ENCODE measurements at regions not wholly inside any gene's neighbourhood (a gene's known extent, or its start where the extent isn't known, plus 50 kb on each side); places are given as distances from the start of the nearest gene placed in this dataset.
"Not testable (repeated sequence)": the region's sequence is repeated elsewhere in the genome, so short reads cannot be mapped to it uniquely, and the experiment has no call there.

DNA sequence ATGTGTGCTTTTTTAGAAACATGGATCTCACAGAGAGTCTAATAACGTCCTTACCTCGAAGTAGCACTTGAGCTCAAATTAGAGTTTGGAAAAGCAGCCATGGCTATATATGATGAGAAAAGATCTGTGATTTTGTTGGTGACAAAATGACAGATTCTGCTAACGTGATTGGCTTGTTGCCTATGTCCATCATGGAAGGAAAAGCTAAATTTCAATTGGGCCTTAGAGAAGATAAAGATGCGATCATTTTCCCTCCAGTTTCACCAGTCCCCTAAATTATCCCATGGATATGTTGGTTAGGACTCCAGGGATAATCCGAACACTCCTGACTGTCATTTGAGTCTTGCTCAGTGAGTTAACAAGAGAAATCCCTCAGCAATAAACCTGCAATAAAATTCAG, 175.8 kb downstream of the C16orf95 start:
- Mint-ChIP-seq H3K27me3 (peaks cover 0 to 2% (median 0%) of the 10 kb centered on the region in 5 donors), H3K27ac (no peak overlapping the region), H3K4me3 (no peak overlapping the region), H3K9me3 (no peaks in the 10 kb centered on the region), H3K4me1 (no peaks in the 10 kb centered on the region), H3K36me3 (peaks cover 0 to 7% (median 5%) of the 10 kb centered on the region in 3 donors)
- ATAC-seq: no peak
- POLR2A ChIA-PET: no interaction called here
- DNase-seq: no peak

DNA sequence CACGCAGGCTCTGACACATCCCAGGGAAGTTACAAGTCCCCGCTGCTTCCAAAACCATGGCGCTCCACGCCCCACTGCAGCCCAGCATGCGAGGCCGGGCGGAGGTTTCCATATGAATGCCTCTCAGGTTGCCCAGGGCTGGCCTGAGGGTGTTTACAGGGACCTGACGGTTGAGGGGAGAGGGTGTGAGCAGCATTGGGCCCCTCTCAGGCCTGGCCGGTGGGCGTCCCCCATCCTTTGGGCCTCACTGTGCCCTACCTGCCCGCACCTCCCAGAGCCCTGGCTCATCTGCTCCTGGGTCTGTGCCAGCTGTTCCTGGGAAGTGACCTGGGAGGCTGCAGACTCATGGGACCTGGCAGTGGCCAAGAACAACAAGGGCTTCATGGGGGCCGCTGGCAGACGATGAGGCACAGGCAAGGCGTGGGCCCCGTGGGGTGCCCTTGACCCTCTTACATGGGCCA, 173.5 kb downstream of the C16orf95 start:
- Mint-ChIP-seq H3K36me3 (peaks cover 0 to 1% (median 0%) of the 10 kb centered on the region in 3 donors), H3K4me1 (no peaks in the 10 kb centered on the region), H3K27me3 (peaks cover 0 to 2% (median 0%) of the 10 kb centered on the region in 5 donors), H3K9me3 (peaks cover 0 to 8% (median 1%) of the 10 kb centered on the region in 9 donors), H3K27ac (no peak overlapping the region), H3K4me3 (no peak overlapping the region)
- ATAC-seq (no peak), DNase-seq (no peak)
- POLR2A ChIA-PET: no interaction called here

DNA sequence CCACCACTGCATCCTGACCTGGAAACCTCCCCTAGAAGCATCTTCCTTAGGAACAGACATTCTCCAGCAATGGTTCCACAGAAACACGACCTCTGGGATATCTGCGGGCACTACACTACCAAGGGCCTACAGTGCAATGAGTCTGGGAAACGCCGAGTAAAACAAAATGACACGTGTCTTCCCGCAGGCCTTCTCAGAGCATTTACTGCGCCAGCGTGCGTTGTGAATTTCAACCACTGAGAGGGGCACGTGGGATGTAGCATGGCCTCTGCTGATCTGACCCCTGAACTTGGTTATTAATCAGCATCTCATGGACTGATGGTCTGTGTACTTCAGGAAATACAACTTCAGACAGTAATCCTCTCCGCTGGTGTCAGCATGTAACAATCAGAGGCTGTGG, 173.0 kb downstream of the C16orf95 start:
- no peak for ATAC-seq
- Mint-ChIP-seq H3K27ac (no peak overlapping the region), H3K27me3 (peaks cover 0 to 2% (median 0%) of the 10 kb centered on the region in 5 donors), H3K4me3 (no peak overlapping the region), H3K36me3 (peaks cover 0 to 7% (median 0%) of the 10 kb centered on the region in 3 donors), H3K4me1 (no peaks in the 10 kb centered on the region), H3K9me3 (peaks cover 0 to 14% (median 5%) of the 10 kb centered on the region in 9 donors)
- no peak for DNase-seq
- POLR2A ChIA-PET: no interaction called here

DNA sequence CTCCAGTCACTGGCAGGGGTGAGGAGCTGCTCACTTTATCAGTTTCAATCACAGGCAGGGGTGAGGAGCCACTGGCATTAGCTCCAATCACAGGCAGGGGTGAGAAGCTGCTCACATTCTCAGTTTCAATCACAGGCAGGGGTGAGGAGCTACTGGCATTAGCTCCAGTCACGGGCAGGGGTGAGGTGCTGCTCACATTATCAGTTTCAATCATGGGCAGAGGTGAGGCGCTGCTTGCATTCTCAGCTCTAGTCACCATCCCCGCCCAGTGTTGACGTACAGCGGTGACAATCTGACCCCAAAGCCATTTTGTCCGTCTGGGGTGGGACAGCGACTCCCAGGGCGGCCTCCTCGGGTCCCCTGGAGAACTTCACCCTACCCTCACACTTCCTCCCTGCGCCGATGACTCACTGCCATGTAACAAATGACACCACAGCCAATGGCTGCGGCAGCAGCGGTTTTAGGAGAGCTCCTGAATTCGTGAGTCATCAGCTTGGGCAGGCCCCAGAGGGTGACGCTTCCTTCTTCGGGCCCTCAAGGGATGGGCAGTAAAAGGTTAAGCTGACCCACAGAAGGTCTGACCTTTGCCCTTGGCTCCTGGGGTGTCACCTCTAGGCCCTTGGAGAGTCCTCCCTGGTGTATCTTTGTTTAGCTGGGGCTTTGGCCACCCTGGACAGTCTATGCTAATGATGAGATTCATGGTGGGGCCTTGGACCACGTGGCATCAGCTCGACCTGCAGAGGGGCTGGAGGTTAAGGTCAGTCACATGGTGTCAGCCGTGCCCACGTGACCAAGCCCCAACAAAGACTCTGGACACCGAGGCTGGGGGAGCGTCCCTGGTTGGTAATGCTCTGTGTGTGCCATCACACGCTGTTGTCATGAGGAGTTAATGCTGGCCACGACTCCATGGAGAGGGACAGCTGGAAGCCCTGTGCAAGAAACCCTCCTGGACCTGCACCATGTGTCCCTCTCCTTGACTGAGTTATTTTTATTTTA, 171.7 kb downstream of the C16orf95 start:
- no peak for DNase-seq
- H3K27ac Mint-ChIP-seq: no peak overlapping the region
- peaks cover 0 to 7% (median 0%) of the 10 kb centered on the region in 3 donors for H3K36me3 Mint-ChIP-seq
- no peak for ATAC-seq
- H3K4me1 Mint-ChIP-seq: no peaks in the 10 kb centered on the region
- peaks cover 0 to 2% (median 0%) of the 10 kb centered on the region in 5 donors for H3K27me3 Mint-ChIP-seq
- H3K9me3 Mint-ChIP-seq: peaks cover 0 to 14% (median 8%) of the 10 kb centered on the region in 9 donors
- H3K4me3 Mint-ChIP-seq: no peak overlapping the region
- POLR2A ChIA-PET: no interaction called here

DNA sequence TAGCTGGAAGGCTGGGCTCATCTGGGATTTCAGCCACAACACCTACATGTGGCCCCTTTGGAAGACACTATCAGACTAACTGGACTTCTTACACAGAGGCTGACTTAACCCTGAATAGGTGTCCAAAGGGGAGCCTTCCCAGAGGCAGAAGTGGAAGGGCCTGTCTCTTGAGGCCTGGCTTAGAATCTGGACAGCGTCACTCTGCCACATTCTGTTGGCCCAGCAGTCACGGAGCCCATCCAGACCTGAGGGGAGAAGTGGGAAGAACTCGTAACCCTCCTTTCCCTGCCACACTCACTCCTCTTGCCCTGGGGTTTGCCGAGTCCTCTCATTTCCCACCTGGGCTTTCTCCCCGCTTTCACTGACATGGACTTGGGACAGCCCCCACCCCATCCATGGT, 170.5 kb downstream of the C16orf95 start:
- H3K4me3 Mint-ChIP-seq: no peak overlapping the region
- peaks cover 0 to 2% (median 0%) of the 10 kb centered on the region in 5 donors for H3K27me3 Mint-ChIP-seq
- no peaks in the 10 kb centered on the region for H3K4me1 Mint-ChIP-seq
- POLR2A ChIA-PET: no interaction called here
- H3K9me3 Mint-ChIP-seq: peaks cover 0 to 14% (median 10%) of the 10 kb centered on the region in 9 donors
- H3K27ac Mint-ChIP-seq: no peak overlapping the region
- ATAC-seq: no peak
- DNase-seq: no peak
- peaks cover 0 to 7% (median 0%) of the 10 kb centered on the region in 3 donors for H3K36me3 Mint-ChIP-seq

DNA sequence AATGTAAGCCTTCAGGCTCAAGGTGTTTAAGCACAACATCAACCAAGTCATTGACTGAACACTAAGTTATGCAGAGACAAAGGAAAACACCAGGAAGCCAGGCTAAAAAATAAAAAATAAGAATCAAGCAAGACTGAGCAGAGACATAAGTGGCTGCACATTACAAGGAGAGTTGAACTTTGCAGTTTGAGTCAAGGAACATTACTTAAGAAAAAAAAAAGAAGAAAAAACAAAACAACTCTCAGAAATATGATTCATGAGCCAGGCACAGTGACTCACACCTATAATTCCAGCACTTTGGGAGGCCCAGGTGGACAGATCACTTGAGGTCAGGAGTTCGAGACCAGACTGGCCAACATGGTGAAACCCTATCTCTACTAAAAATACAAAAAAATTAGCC, 168.1 kb downstream of the C16orf95 start:
- Mint-ChIP-seq H3K36me3 (peaks cover 0 to 7% (median 2%) of the 10 kb centered on the region in 3 donors), H3K27me3 (peaks cover 0 to 6% (median 0%) of the 10 kb centered on the region in 5 donors), H3K9me3 (peaks cover 0 to 21% (median 11%) of the 10 kb centered on the region in 9 donors), H3K4me1 (no peaks in the 10 kb centered on the region), H3K27ac (peak overlapping the region in 1 of 10 donors; percentile 71), H3K4me3 (no peak overlapping the region)
- no peak for DNase-seq
- POLR2A ChIA-PET: no interaction called here
- no peak for ATAC-seq

DNA sequence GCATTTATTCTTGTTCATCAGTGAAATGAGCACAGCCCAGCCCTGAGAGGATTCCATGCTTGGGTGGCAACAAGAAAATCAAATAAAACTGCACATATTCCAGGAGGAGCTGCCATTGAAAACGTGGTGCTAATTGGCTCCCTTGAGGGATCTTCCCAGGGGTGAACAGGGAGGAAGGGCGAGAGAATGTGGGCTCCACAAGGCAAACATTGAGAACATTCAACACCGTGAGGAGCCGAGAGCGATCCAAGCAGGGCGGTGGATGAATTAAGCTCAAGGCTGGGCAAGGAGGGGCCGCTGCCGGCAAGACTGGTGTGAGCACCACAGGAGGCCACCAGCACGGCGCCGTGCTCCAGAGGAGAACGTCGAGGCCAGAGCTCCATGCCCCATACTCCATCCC, 166.9 kb downstream of the C16orf95 start:
- Mint-ChIP-seq H3K9me3 (peaks cover 0 to 21% (median 11%) of the 10 kb centered on the region in 9 donors), H3K4me1 (no peaks in the 10 kb centered on the region), H3K36me3 (peaks cover 0 to 11% (median 6%) of the 10 kb centered on the region in 3 donors), H3K4me3 (no peak overlapping the region), H3K27me3 (peaks cover 0 to 9% (median 1%) of the 10 kb centered on the region in 5 donors), H3K27ac (no peak overlapping the region)
- POLR2A ChIA-PET: interaction anchor here (0.6 kb wide), 1 partner anchor 109 kb away, joined by 3 read pairs; no protein-coding TSS in a partner anchor
- DNase-seq (no peak), ATAC-seq (no peak)

DNA sequence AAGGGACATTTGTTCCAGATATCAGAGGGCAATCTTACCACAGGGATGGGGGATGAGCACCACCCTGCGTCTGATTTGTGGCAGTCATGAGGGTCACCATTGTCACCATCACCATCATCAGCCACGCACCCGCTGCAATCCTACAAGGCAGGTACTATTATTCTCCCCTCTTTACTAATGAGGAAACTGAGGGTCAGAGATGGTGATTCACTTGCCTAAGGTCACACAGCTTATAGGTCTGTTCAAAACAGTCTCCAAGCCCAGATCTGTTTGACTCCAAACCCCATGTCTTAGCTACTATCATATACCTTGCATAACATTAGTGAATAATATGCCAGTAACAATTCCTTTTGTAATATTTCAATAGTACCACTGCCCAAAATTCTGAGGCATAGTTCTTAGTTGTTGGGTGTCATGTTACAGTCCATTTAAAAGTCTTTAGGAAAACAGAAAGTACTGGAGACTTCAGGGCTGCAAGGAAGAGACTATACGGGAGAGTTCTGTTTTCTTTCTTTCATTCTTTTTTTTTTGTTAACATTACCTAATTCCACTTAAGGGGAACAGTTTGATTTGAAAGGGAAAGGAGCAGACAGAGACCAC, 166.4 kb downstream of the C16orf95 start:
- Mint-ChIP-seq H3K4me1 (no peaks in the 10 kb centered on the region), H3K36me3 (peaks cover 0 to 11% (median 6%) of the 10 kb centered on the region in 3 donors), H3K27ac (no peak overlapping the region), H3K4me3 (no peak overlapping the region), H3K9me3 (peaks cover 0 to 21% (median 11%) of the 10 kb centered on the region in 9 donors), H3K27me3 (peaks cover 0 to 11% (median 1%) of the 10 kb centered on the region in 5 donors)
- ATAC-seq: no peak
- no peak for DNase-seq
- POLR2A ChIA-PET: no interaction called here

DNA sequence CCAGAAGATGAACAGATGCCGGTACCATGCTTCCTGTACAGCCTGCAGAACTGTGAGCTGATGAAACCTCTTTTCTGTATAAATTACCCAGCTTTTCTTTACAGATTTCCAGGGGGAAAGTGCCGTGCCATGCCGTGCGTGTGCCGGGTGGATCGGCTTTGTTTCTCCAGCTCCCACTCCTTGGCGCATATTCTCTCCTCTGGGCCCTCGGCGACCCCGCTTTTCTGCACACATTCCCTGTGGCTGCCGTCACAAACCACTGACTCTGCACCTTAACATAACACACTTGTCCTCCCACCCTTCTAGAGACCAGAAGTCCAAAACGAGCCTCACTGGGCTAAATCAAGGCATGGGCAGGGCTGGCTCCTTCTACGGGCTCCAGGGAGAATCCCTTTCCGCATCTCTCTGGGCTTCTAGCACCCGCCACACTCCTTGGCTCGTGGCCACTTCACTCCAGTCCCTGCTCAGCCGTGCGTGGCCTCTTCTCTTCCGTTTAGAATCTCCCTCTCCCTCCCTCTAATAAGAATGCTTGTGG, 164.9 kb downstream of the C16orf95 start:
- peaks cover 0 to 21% (median 10%) of the 10 kb centered on the region in 9 donors for H3K9me3 Mint-ChIP-seq
- no peak overlapping the region for H3K27ac Mint-ChIP-seq
- peaks cover 0 to 12% (median 2%) of the 10 kb centered on the region in 5 donors for H3K27me3 Mint-ChIP-seq
- DNase-seq (no peak), ATAC-seq (no peak)
- POLR2A ChIA-PET: no interaction called here
- H3K4me3 Mint-ChIP-seq: no peak overlapping the region
- H3K4me1 Mint-ChIP-seq: no peaks in the 10 kb centered on the region
- peaks cover 0 to 11% (median 6%) of the 10 kb centered on the region in 3 donors for H3K36me3 Mint-ChIP-seq

DNA sequence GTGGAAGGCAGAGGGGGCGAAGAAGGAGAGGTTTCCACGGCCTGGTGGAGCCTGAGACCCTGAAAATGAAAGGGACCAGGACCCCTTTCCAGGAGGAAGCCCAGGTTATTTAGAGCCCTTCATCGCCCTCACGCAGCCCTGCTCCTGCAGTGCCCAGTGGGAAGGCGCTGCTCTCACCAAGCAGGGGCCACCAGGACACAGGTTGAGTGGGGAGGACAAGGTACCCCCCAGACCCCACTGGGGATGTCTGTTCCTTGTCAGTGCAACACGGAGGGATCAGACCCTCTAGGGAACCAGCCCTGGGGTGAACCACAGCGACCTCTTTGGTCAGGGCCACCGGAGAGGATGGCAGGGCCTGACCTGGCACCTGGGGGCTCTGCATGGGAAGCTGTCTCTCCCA, 163.9 kb downstream of the C16orf95 start:
- Mint-ChIP-seq H3K4me1 (no peaks in the 10 kb centered on the region), H3K9me3 (peaks cover 0 to 17% (median 10%) of the 10 kb centered on the region in 9 donors), H3K4me3 (no peak overlapping the region), H3K36me3 (peaks cover 0 to 11% (median 6%) of the 10 kb centered on the region in 3 donors), H3K27me3 (peaks cover 0 to 12% (median 2%) of the 10 kb centered on the region in 5 donors), H3K27ac (no peak overlapping the region)
- ATAC-seq (no peak), DNase-seq (no peak)
- POLR2A ChIA-PET: no interaction called here

DNA sequence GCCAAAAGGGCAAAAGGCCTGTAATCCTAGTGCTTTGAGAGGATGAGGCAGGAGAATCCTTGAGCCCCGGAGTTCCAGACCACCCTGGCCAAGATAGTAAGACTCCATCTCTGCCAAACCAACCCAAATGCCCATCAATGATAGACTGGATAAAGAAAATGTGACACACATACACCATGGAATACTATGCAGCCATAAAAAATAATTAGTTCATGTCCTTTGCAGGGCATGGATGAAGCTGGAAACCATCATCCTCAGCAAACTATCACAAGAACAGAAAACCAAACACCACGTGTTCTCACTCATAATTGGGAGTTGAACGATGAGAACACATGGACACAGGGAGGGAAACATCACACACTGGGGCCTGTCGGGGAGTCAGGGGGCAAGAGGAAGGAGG, 161.9 kb downstream of the C16orf95 start:
- H3K4me1 Mint-ChIP-seq, H3K4me3 Mint-ChIP-seq, POLR2A ChIA-PET, H3K36me3 Mint-ChIP-seq, H3K27ac Mint-ChIP-seq, ATAC-seq, H3K9me3 Mint-ChIP-seq, DNase-seq: not testable (repeated sequence)
- H3K27me3 Mint-ChIP-seq: peaks cover 1 to 12% (median 3%) of the 10 kb centered on the region in 5 donors

DNA sequence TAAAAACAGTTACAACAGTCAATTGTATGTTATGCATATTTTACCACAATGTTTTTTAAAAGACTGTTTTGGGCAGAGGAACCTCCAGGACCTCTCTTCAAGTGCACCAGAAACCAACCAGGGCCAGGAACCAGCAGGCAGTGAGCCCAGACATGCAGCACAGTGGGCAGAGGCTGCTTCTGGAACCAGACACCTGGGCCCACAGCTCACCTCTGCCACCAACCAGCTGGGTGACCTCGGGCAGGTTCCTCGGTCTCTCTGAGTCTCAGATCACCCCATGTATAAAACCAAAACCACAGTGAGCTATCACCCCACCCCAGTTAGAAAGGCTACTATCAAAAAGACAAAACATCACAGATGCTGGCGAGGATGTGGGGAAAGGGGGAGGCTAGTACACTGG, 161.0 kb downstream of the C16orf95 start:
- POLR2A ChIA-PET: no interaction called here
- Mint-ChIP-seq H3K4me3 (no peak overlapping the region), H3K36me3 (peaks cover 0 to 6% (median 4%) of the 10 kb centered on the region in 3 donors), H3K4me1 (no peaks in the 10 kb centered on the region), H3K27me3 (peaks cover 1 to 12% (median 12%) of the 10 kb centered on the region in 5 donors), H3K27ac (no peak overlapping the region), H3K9me3 (peaks cover 0 to 6% (median 0%) of the 10 kb centered on the region in 9 donors)
- DNase-seq (no peak), ATAC-seq (no peak)
